Astrocyte (in vitro differentiated cells and primary cell): ENCODE measurements at regions not wholly inside any gene's neighbourhood (a gene's known extent, or its start where the extent isn't known, plus 50 kb on each side); places are given as distances from the start of the nearest gene placed in this dataset.

Experiments
- EZH2 ChIP-seq: IDR thresholded peaks from 2 replicates; pipeline ENCODE4 v1.6.1; 2012; ENCODE audit warnings: mild to moderate bottlenecking, low read length, inconsistent platforms; ENCODE audit not compliant: insufficient read depth
- TF ChIP-seq, protein P1 (sequence below): IDR thresholded peaks from 2 replicates; pipeline ENCODE4 v1.5.1; 2011; ENCODE audit warnings: low read depth, mild to moderate bottlenecking, inconsistent platforms, low read length, moderate library complexity; ENCODE audit not compliant: insufficient read depth

DNA sequence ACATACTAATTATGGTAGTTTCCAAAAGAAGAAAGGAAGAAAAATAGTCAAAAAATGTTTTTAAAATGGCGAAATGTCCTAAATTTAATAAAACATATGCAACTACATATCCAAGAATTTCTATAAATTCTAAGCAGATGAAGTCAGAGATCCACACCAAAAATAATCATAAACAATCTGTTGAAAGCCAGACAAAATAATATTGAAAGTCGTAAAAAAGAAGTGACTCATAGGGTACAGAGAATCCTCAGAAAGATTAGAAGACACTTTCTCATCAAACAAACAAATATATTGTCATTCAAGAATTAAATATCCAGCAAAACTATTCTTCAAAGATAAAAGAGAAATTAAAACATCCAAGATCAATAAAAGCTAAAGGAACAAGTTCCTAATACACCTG, 281.4 kb upstream of the ZNF804A start:
- TF ChIP-seq, protein P1, sequence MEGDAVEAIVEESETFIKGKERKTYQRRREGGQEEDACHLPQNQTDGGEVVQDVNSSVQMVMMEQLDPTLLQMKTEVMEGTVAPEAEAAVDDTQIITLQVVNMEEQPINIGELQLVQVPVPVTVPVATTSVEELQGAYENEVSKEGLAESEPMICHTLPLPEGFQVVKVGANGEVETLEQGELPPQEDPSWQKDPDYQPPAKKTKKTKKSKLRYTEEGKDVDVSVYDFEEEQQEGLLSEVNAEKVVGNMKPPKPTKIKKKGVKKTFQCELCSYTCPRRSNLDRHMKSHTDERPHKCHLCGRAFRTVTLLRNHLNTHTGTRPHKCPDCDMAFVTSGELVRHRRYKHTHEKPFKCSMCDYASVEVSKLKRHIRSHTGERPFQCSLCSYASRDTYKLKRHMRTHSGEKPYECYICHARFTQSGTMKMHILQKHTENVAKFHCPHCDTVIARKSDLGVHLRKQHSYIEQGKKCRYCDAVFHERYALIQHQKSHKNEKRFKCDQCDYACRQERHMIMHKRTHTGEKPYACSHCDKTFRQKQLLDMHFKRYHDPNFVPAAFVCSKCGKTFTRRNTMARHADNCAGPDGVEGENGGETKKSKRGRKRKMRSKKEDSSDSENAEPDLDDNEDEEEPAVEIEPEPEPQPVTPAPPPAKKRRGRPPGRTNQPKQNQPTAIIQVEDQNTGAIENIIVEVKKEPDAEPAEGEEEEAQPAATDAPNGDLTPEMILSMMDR: no peak
- TF ChIP-seq EZH2: no peak
